Small intestine (tissue), 7 donors: ENCODE measurements at regions not wholly inside any gene's neighbourhood (a gene's known extent, or its start where the extent isn't known, plus 50 kb on each side); places are given as distances from the start of the nearest gene placed in this dataset.
A peak's percentile ranks its signal among the peaks of the same experiment; 100 is the strongest.

Experiments
- DNase-seq, 2 donors: peaks; one replicate each; pipeline versions ENCODE4 v3.0.0 to v3.0.0-alpha.2; 2013
- FAIRE-seq: peaks from 2 replicates; lab custom pipeline; 2012; peaks lifted over from hg19 to GRCh38; lab: Jason Lieb, UNC
- H3K27ac ChIP-seq, 3 donors: one replicate each; pipeline ENCODE4 v1.5.1; 2013; ENCODE audit warnings: low read length in 2 of 3, mild to moderate bottlenecking in 2 of 3, control low read depth in 1 of 3, inconsistent platforms in 1 of 3, low read depth in 1 of 3, moderate library complexity in 1 of 3
- H3K27me3 ChIP-seq, 3 donors: one replicate each; pipeline ENCODE4 v1.6.1; 2013; ENCODE audit warnings: low read length in 3 of 3, inconsistent platforms in 1 of 3; ENCODE audit not compliant: control insufficient read depth in 3 of 3, insufficient read depth in 3 of 3
- H3K36me3 ChIP-seq, 3 donors: one replicate each; pipeline ENCODE4 v1.6.1; 2013; ENCODE audit warnings: low read length in 3 of 3, inconsistent platforms in 1 of 3, low read depth in 1 of 3, mild to moderate bottlenecking in 1 of 3, moderate library complexity in 1 of 3; ENCODE audit not compliant: control insufficient read depth in 3 of 3, insufficient read depth in 2 of 3
- H3K4me1 ChIP-seq, 3 donors: one replicate each; pipeline ENCODE4 v1.6.1; 2013; ENCODE audit warnings: low read length in 2 of 3, inconsistent platforms in 1 of 3, low read depth in 1 of 3, mild to moderate bottlenecking in 1 of 3, moderate library complexity in 1 of 3; ENCODE audit not compliant: control insufficient read depth in 3 of 3, insufficient read depth in 2 of 3
- H3K4me3 ChIP-seq, 3 donors: one replicate each; pipeline ENCODE4 v1.5.1; 2013; ENCODE audit warnings: low read length in 3 of 3, control low read depth in 1 of 3, inconsistent platforms in 1 of 3, low read depth in 1 of 3, mild to moderate bottlenecking in 1 of 3, moderate library complexity in 1 of 3
- H3K9me3 ChIP-seq, 2 donors: one replicate each; pipeline ENCODE4 v1.6.1; 2013; ENCODE audit warnings: low read depth in 1 of 2, low read length in 1 of 2; ENCODE audit not compliant: control insufficient read depth in 2 of 2, insufficient read depth in 1 of 2
- WGBS, 3 donors: extraction: QIAGEN DNeasy Blood & Tissue Kit; methylation state at CpG; one replicate each; pipeline ENCODE4 v1.1.7; 2013; 5-methylcytosine and 5-hydroxymethylcytosine counted together
- donor health status: healthy with polysubstance abuse.
- donor health status: control.
- donor health status: control.
- donor health status: Bipolar disorder and iron deficiency.
- donor health status: healthy.

DNA sequence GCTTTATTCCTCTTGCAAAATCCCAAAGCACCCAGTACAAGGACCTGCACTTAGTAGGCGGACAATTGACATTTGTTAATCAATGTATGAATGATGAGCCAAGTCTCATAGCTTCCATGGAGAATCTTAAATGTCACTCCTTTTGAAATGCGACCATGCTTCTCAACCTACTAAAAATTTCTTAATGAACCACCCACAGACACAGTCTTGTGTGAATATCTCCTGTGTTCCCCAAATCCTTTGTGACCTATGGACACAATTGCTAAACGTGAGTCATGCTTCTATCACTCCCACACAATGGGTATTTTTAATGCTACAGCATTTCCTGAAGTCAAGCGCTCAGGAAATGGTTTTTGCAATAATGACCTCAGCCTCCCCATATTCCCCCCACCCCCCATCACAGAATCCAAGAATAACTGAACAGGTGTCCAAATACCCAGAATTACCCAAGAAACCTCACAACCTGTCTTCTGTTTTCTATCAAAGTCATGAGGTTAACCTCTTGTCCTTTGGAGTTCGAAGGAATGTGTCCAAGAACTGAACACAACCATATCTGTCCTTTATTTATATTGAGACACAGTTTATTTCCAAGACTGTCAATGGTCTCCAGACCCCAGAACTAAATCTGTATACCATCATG, 163.6 kb upstream of the PLEKHG7 start:
- Histone ChIP-seq H3K9me3 (no peaks in the 10 kb centered on the region), H3K4me3 (no peak overlapping the region), H3K27ac (peak overlapping the region in 2 of 3 donors; percentile 14 to 56), H3K36me3 (no peaks in the 10 kb centered on the region), H3K27me3 (no peaks in the 10 kb centered on the region), H3K4me1 (peaks cover 4 to 44% (median 22%) of the 10 kb centered on the region in 3 donors)
- 40 to 42% (median 41%) methylated on average over 5 of the region's 5 CpGs for WGBS, 3 donors
- DNase-seq (peak; percentile 48 to 60), FAIRE-seq (no peak)

DNA sequence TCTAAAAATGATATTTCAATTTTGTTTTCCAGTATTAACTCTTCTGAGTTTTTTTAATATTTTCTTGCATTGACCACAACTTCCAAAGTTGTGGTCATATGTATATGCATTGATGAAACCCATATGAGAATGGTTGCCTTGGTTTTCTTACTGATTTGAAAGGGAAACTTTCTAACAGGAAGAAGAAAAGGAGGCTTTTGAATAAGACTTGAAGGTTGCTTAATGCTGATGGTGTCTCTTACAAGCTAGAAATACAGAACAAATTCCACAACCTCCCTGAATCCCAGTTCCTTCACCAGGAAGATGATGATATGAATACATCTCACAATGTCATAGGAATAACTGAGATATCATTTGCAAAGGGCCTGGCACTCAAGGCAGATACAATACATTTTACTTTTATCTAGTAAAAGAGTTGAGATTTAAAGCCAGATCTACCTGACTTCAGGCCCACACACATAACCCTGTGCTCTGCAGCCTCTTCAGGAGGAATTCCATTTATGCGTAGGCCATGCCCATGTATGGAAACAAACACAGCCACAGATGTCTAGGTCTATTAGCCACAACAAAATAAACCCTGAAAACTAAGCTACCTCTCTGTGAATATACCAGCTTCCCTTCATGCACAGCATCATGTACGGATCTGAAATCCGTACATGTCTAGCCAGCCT, 165.4 kb upstream of the PLEKHG7 start:
- no peak overlapping the region for H3K27ac ChIP-seq
- DNase-seq = no peak
- H3K36me3 ChIP-seq = no peaks in the 10 kb centered on the region
- no peaks in the 10 kb centered on the region for H3K27me3 ChIP-seq
- no peak for FAIRE-seq
- no peak overlapping the region for H3K4me3 ChIP-seq
- no peaks in the 10 kb centered on the region for H3K9me3 ChIP-seq
- peaks cover 3 to 30% (median 15%) of the 10 kb centered on the region in 3 donors for H3K4me1 ChIP-seq
- 92 to 98% (median 94%) methylated on average over 3 of the region's 3 CpGs for WGBS, 3 donors

- 97 to 100% (median 100%) methylated on average over 3 of the region's 3 CpGs for WGBS, 3 donors
- FAIRE-seq = no peak
- peaks cover 3 to 22% (median 15%) of the 10 kb centered on the region in 3 donors for H3K4me1 ChIP-seq
- no peak overlapping the region for H3K27ac ChIP-seq
- H3K36me3 ChIP-seq = no peaks in the 10 kb centered on the region
- H3K4me3 ChIP-seq = no peak overlapping the region
- DNase-seq = no peak
- H3K27me3 ChIP-seq = no peaks in the 10 kb centered on the region
- H3K9me3 ChIP-seq = no peaks in the 10 kb centered on the region
Observed at GRCh38 chr12:92535961-92536360, 166.8 kb upstream of the PLEKHG7 start.

GRCh38 chr12:92533280-92533890, 169.4 kb upstream of the PLEKHG7 start:
- WGBS, 3 donors = 84 to 95% (median 90%) methylated on average over 8 of the region's 8 CpGs
- FAIRE-seq = no peak

GRCh38 chr12:92530706-92531105, 172.1 kb upstream of the PLEKHG7 start:
- H3K4me1 ChIP-seq = no peaks in the 10 kb centered on the region
- peak in 1 of 2 donors; percentile 36 for DNase-seq
- no peaks in the 10 kb centered on the region for H3K27me3 ChIP-seq
- FAIRE-seq = no peak
- H3K27ac ChIP-seq = no peak overlapping the region
- no peaks in the 10 kb centered on the region for H3K9me3 ChIP-seq
- no peak overlapping the region for H3K4me3 ChIP-seq
- H3K36me3 ChIP-seq = no peaks in the 10 kb centered on the region
- WGBS, 3 donors = 68 to 83% (median 71%) methylated on average over 1 of the region's 1 CpG

More at GRCh38 chr12:92533280-92533890, 169.4 kb upstream of the PLEKHG7 start:
- no peaks in the 10 kb centered on the region for H3K27me3 ChIP-seq
- no peak overlapping the region for H3K27ac ChIP-seq
- no peak overlapping the region for H3K4me3 ChIP-seq
- no peak for DNase-seq
- no peaks in the 10 kb centered on the region for H3K4me1 ChIP-seq
- H3K36me3 ChIP-seq = no peaks in the 10 kb centered on the region
- H3K9me3 ChIP-seq = no peaks in the 10 kb centered on the region

DNA sequence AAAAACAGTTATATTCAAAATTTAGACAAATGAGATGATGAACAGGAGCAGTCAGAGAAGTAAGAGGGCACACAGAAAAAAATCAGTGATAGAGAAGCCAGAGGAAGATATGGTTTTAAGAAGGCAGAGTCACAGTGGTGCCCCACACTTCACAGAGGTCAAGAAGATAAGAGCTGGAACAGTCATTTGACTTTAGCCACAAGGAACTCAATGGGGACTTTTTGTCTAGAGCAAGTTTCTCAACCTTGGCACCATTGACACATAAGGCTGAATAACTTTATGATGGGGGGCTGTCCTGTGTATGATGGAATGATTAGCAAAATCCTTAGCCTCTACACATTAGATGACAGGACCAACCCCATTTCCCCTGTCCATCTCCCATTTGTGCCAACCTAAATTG, 172.8 kb upstream of the PLEKHG7 start:
- no peak overlapping the region for H3K27ac ChIP-seq
- H3K4me3 ChIP-seq = no peak overlapping the region
- H3K4me1 ChIP-seq = no peaks in the 10 kb centered on the region
- H3K36me3 ChIP-seq = no peaks in the 10 kb centered on the region
- H3K9me3 ChIP-seq = no peaks in the 10 kb centered on the region
- no peaks in the 10 kb centered on the region for H3K27me3 ChIP-seq
- FAIRE-seq (no peak), DNase-seq (no peak)

DNA sequence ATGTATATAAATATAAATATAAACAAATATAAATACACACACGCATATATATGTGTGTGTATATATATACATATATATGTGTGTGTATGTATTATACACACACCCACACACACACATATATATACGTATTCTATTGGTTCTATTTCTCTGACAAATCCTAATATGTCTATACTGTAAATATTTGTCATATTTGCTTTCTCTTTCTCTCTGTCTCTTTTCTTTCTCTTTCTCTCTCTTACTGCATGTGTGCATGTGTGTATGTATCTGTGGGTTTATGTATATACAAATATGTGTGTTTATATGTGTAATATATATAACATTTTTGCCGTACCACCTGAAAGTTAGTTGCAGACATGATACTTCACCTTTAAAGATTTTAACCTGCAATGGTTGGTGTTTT, 174.2 kb upstream of the PLEKHG7 start:
- Histone ChIP-seq H3K4me1 (no peaks in the 10 kb centered on the region), H3K9me3 (no peaks in the 10 kb centered on the region), H3K27ac (no peak overlapping the region), H3K27me3 (no peaks in the 10 kb centered on the region), H3K36me3 (no peaks in the 10 kb centered on the region), H3K4me3 (no peak overlapping the region)
- no peak for DNase-seq
- no peak for FAIRE-seq
- 83 to 94% (median 84%) methylated on average over 3 of the region's 3 CpGs for WGBS, 3 donors

DNA sequence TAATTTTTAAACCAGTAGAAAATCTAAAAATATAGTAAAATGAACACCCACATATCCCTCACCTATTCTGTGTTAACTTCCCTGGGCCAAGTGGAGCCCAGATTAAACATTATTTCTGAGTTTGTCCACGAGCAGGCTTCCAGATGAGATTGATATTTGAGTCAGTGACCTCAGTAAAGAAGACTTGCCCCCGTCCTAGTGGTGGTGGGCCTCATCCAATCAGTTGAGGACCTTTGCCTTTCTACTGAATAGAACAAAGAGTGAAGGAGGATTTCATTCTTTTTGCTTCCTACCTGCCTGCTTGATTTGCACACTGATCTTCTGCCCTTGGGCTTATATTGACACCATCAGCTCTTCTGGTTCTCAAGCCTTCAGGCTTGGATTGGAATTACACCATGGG, 174.7 kb upstream of the PLEKHG7 start:
- DNase-seq = no peak
- Histone ChIP-seq H3K27me3 (no peaks in the 10 kb centered on the region), H3K36me3 (no peaks in the 10 kb centered on the region), H3K4me1 (no peaks in the 10 kb centered on the region), H3K27ac (no peak overlapping the region), H3K4me3 (no peak overlapping the region), H3K9me3 (no peaks in the 10 kb centered on the region)
- WGBS, 3 donors = 90 to 92% (median 90%) methylated on average over 2 of the region's 2 CpGs
- no peak for FAIRE-seq
